ENCODE measurements at regions not wholly inside any gene's neighbourhood (a gene's known extent, or its start where the extent isn't known, plus 50 kb on each side); places are given as distances from the start of the nearest gene placed in this dataset.
A peak's percentile ranks its signal among the peaks of the same experiment; 100 is the strongest.

DNA sequence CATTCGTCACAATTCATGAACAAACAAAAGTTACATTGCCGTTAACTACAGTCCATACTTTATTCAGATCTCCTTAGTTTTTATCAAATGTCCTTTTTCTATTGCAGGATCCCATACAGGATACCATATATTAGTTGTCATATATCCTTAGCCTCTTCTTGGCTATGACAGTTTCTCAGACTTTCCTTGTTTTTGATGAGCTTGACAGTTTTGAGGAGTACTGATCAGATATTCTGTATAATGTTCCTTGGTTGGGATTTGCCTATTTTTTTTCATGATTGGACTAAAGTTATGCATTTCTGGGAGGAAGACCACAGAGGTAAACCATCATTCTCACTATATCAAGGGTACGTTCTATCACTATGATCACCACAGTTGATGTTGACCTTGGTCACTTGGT is 1627.4 kb upstream of the C9orf72 start:
- H2AFZ ChIP-seq (ENCODE audit: low read length) = no peak overlapping the region
- H3K4me2 ChIP-seq (ENCODE audit: low read depth, low read length) = no peak overlapping the region
- no peak overlapping the region for H3K9ac ChIP-seq (ENCODE audit: insufficient read depth, low read depth, low read length)
- ChIA-PET CTCF (ENCODE audit: low intra/inter-chr PET ratio, low total read pairs) (no interaction called here), POLR2A (no interaction called here)
- in situ Hi-C loops (cut with HindIII; ENCODE audit: extremely low pct_ligation_motif_present, low pct_unique_long_range_greater_than_20kb) = no loop called here
- H3K36me3 ChIP-seq (replicated peaks in 1 of 2; ENCODE audit: control insufficient read depth in 1 of 2, insufficient read depth in 2 of 2, low read length in 2 of 2) = no peaks in the 10 kb centered on the region
- FAIRE-seq (no peak), DNase-seq (ENCODE audit: low spot score) (no peak), ATAC-seq (no peak)
- no peaks in the 10 kb centered on the region for H3K4me1 ChIP-seq (ENCODE audit: insufficient read depth, low read length)
- 11% methylated on average over 3 of the region's 3 CpGs for WGBS (ENCODE audit: low lambda C conversion rate)
- H3K27ac ChIP-seq (ENCODE audit: extremely low read length, insufficient read depth, low read length) = no peak overlapping the region
- intact Hi-C loops (cut with micrococcal nuclease; ENCODE audit: unreplicated experiment) = no loop called here
- no peaks in the 10 kb centered on the region; a peak in 1 of 5 replicates for H3K27me3 ChIP-seq (ENCODE audit: control insufficient read depth in 1 of 2, insufficient read depth in 2 of 2, low read length in 2 of 2)
- no peak overlapping the region for H3K4me3 ChIP-seq (replicated peaks in 1 of 3; ENCODE audit: insufficient read depth in 1 of 3, low read depth in 2 of 3, low read length in 3 of 3)
- TF ChIP-seq, protein P1, sequence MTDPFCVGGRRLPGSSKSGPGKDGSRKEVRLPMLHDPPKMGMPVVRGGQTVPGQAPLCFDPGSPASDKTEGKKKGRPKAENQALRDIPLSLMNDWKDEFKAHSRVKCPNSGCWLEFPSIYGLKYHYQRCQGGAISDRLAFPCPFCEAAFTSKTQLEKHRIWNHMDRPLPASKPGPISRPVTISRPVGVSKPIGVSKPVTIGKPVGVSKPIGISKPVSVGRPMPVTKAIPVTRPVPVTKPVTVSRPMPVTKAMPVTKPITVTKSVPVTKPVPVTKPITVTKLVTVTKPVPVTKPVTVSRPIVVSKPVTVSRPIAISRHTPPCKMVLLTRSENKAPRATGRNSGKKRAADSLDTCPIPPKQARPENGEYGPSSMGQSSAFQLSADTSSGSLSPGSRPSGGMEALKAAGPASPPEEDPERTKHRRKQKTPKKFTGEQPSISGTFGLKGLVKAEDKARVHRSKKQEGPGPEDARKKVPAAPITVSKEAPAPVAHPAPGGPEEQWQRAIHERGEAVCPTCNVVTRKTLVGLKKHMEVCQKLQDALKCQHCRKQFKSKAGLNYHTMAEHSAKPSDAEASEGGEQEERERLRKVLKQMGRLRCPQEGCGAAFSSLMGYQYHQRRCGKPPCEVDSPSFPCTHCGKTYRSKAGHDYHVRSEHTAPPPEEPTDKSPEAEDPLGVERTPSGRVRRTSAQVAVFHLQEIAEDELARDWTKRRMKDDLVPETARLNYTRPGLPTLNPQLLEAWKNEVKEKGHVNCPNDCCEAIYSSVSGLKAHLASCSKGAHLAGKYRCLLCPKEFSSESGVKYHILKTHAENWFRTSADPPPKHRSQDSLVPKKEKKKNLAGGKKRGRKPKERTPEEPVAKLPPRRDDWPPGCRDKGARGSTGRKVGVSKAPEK (CRISPR knock-in tag; IDR thresholded peaks at IDR 0.05; ENCODE audit: borderline replicate concordance) = no peak
- TF ChIP-seq MAFF (IDR thresholded peaks at IDR 0.05; ENCODE audit: low read depth, low read length) = peak; percentile 34; the same call in 1 of the 2 replicates
- peak; percentile 41 to 65; a peak in 3 of 4 replicates for TF ChIP-seq MAFK (conservative IDR thresholded peaks at IDR 0.05 in 1 of 2, IDR thresholded peaks at IDR 0.05 in 1 of 2; ENCODE audit: low read length in 2 of 2)
- no peaks in the 10 kb centered on the region for H4K20me1 ChIP-seq (ENCODE audit: insufficient read depth, low read length)
- no peaks in the 10 kb centered on the region for H3K9me3 ChIP-seq (ENCODE audit: low read length)
- no TSS peak for BruUV-seq (replicated peaks)
- H3K79me2 ChIP-seq (ENCODE audit: insufficient read depth, low read length) = no peaks in the 10 kb centered on the region

DNA sequence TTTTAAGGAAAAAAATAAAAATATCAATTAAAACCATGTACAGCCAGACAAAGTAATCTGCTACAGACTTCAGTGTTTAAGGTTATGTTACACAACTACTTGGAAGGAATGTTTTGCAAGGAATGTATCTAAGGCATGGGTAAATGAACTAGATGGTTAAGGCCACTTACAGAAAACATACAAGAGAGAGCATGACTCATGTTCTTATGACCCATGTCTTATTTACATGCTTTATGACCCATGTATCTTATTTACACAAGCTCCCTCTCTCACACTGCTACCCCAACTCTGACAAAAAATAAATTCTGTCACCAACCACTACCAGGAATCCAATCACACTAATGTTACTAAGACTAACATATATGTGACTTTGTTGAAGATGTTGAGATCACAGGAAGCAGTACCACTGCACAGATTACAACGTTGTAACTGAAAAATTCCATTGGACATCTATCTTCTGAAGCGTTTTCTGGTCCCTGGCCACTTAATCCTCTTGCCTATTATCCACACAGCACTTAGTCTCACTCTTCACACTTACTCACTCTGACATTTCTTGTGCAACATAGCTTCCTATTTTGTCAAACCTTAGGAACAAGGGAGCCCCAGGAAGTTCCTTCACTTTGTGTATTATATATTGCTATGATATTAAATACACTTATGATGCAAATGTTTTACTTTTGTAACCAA is 1630.1 kb upstream of the C9orf72 start:
- H3K27me3 ChIP-seq (ENCODE audit: control insufficient read depth in 1 of 2, insufficient read depth in 2 of 2, low read length in 2 of 2) = no peaks in the 10 kb centered on the region; a peak in 1 of 5 replicates
- no peak overlapping the region for H2AFZ ChIP-seq (ENCODE audit: low read length)
- in situ Hi-C loops (cut with HindIII; ENCODE audit: extremely low pct_ligation_motif_present, low pct_unique_long_range_greater_than_20kb) (no loop called here), intact Hi-C loops (cut with micrococcal nuclease; ENCODE audit: unreplicated experiment) (no loop called here)
- ATAC-seq (no peak), FAIRE-seq (no peak), DNase-seq (ENCODE audit: low spot score) (no peak)
- H3K27ac ChIP-seq (ENCODE audit: extremely low read length, insufficient read depth, low read length) = no peak overlapping the region
- no peak overlapping the region for H3K4me2 ChIP-seq (ENCODE audit: low read depth, low read length)
- ChIA-PET POLR2A (no interaction called here), CTCF (ENCODE audit: low intra/inter-chr PET ratio, low total read pairs) (no interaction called here)
- no peak overlapping the region for H3K9ac ChIP-seq (ENCODE audit: insufficient read depth, low read depth, low read length)
- no peaks in the 10 kb centered on the region for H3K4me1 ChIP-seq (ENCODE audit: insufficient read depth, low read length)
- H3K79me2 ChIP-seq (ENCODE audit: insufficient read depth, low read length) = no peaks in the 10 kb centered on the region
- 0% methylated on average over 2 of the region's 2 CpGs for WGBS (ENCODE audit: low lambda C conversion rate)
- no peaks in the 10 kb centered on the region for H3K9me3 ChIP-seq (ENCODE audit: low read length)
- no peaks in the 10 kb centered on the region for H3K36me3 ChIP-seq (replicated peaks in 1 of 2; ENCODE audit: control insufficient read depth in 1 of 2, insufficient read depth in 2 of 2, low read length in 2 of 2)
- H4K20me1 ChIP-seq (ENCODE audit: insufficient read depth, low read length) = no peaks in the 10 kb centered on the region
- no TSS peak for BruUV-seq (replicated peaks)
- no peak overlapping the region for H3K4me3 ChIP-seq (replicated peaks in 1 of 3; ENCODE audit: insufficient read depth in 1 of 3, low read depth in 2 of 3, low read length in 3 of 3)
- TF ChIP-seq, protein P2, sequence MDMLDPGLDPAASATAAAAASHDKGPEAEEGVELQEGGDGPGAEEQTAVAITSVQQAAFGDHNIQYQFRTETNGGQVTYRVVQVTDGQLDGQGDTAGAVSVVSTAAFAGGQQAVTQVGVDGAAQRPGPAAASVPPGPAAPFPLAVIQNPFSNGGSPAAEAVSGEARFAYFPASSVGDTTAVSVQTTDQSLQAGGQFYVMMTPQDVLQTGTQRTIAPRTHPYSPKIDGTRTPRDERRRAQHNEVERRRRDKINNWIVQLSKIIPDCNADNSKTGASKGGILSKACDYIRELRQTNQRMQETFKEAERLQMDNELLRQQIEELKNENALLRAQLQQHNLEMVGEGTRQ (IDR thresholded peaks at IDR 0.05; ENCODE audit: low read depth, low read length) = no peak
- TF ChIP-seq, protein P2 (CRISPR knock-in tag; IDR thresholded peaks at IDR 0.05; ENCODE audit: borderline replicate concordance) = no peak
- TF ChIP-seq HOXA3 (CRISPR knock-in tag; IDR thresholded peaks at IDR 0.05) (no peak), MBD4 (IDR thresholded peaks at IDR 0.05; ENCODE audit: borderline replicate concordance, low read length) (no peak), ATF7 (IDR thresholded peaks at IDR 0.05) (no peak), ATF7 (CRISPR knock-in tag; IDR thresholded peaks at IDR 0.05) (no peak), MEIS1 (CRISPR knock-in tag; IDR thresholded peaks at IDR 0.05; ENCODE audit: borderline replicate concordance) (no peak), ZFP36L1 (CRISPR knock-in tag; IDR thresholded peaks at IDR 0.05) (no peak), ZNF224 (CRISPR knock-in tag; IDR thresholded peaks at IDR 0.05) (no peak)
- TF ChIP-seq, protein P3, sequence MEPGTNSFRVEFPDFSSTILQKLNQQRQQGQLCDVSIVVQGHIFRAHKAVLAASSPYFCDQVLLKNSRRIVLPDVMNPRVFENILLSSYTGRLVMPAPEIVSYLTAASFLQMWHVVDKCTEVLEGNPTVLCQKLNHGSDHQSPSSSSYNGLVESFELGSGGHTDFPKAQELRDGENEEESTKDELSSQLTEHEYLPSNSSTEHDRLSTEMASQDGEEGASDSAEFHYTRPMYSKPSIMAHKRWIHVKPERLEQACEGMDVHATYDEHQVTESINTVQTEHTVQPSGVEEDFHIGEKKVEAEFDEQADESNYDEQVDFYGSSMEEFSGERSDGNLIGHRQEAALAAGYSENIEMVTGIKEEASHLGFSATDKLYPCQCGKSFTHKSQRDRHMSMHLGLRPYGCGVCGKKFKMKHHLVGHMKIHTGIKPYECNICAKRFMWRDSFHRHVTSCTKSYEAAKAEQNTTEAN (CRISPR knock-in tag; conservative IDR thresholded peaks at IDR 0.05) = no peak
